OCI-LY7 (cell line): ENCODE measurements at regions not wholly inside any gene's neighbourhood (a gene's known extent, or its start where the extent isn't known, plus 50 kb on each side); places are given as distances from the start of the nearest gene placed in this dataset.

Experiments used
- BruUV-seq: library from RNA; stranded (reverse); fragments of 400-500 nt; replicated peaks from 2 replicates; lab custom pipeline; 2021; lab: Mats Ljungman, UMichigan
- CTCF ChIA-PET: fragments of 300-600 bp; sonication (Branson Sonifier 250); formaldehyde crosslinking; loops from one replicate; lab custom pipeline; 2022; ENCODE audit warnings: antibody characterized with exemption; ENCODE audit not compliant: unreplicated experiment; lab: Charles Lee
- POLR2A ChIA-PET: fragments of 300-600 bp; sonication (Branson Sonifier 250); formaldehyde crosslinking; loops from one replicate; lab custom pipeline; 2022; ENCODE audit warnings: antibody characterized with exemption; lab: Charles Lee
- DNase-seq: peaks from one replicate; pipeline ENCODE4 v3.0.0-alpha.2; 2015; ENCODE audit warnings: low spot score
- H2AFZ ChIP-seq: fragments of 200-600 bp; sonication (generic), shearing (Covaris generic); 2 replicates; pipeline ENCODE4 v1.6.1; 2014; ENCODE audit warnings: mild to moderate bottlenecking, antibody characterized with exemption, low read length, moderate library complexity
- H3K27ac ChIP-seq: fragments of 200-600 bp; sonication (generic); 2 replicates; pipeline ENCODE4 v1.5.1; 2014; ENCODE audit warnings: mixed run types, low read depth, mild to moderate bottlenecking, moderate library complexity, low read length, inconsistent platforms; ENCODE audit not compliant: poor library complexity, severe bottlenecking
- H3K36me3 ChIP-seq: fragments of 200-600 bp; sonication (generic); 2 replicates; pipeline ENCODE4 v1.6.1; 2014; ENCODE audit warnings: mild to moderate bottlenecking, antibody characterized with exemption, low read length, moderate library complexity, mixed read lengths; ENCODE audit not compliant: insufficient read depth
- H3K4me1 ChIP-seq: fragments of 200-600 bp; sonication (generic); 2 replicates; pipeline ENCODE4 v1.5.1; 2014; ENCODE audit warnings: mild to moderate bottlenecking, low read length; ENCODE audit not compliant: insufficient read depth, poor library complexity, severe bottlenecking
- H3K4me2 ChIP-seq: fragments of 200-600 bp; sonication (generic); 2 replicates; pipeline ENCODE4 v1.6.1; 2014; ENCODE audit warnings: mild to moderate bottlenecking, low read length
- H3K4me3 ChIP-seq: fragments of 200-600 bp; sonication (generic); 2 replicates; pipeline ENCODE4 v1.5.1; 2014; ENCODE audit warnings: mild to moderate bottlenecking, low read depth, low read length; ENCODE audit not compliant: poor library complexity, severe bottlenecking
- H3K79me2 ChIP-seq: fragments of 200-600 bp; sonication (generic); 2 replicates; pipeline ENCODE4 v1.6.1; 2016; ENCODE audit warnings: low read depth, mild to moderate bottlenecking, low read length, moderate library complexity, mixed read lengths; ENCODE audit not compliant: insufficient read depth
- H3K9me2 ChIP-seq: fragments of 200-600 bp; sonication (generic); 2 replicates; pipeline ENCODE4 v1.6.1; 2016; ENCODE audit warnings: mild to moderate bottlenecking, low read length, mixed read lengths; ENCODE audit not compliant: insufficient read depth
- H3K9me3 ChIP-seq: fragments of 200-600 bp; sonication (generic); 2 replicates; pipeline ENCODE4 v1.6.1; 2014; ENCODE audit warnings: mild to moderate bottlenecking, mixed run types, low read length, mixed read lengths
- H4K20me1 ChIP-seq: fragments of 200-600 bp; sonication (generic); 2 replicates; pipeline ENCODE4 v1.6.1; 2014; ENCODE audit warnings: mild to moderate bottlenecking, antibody characterized with exemption, low read length, moderate library complexity, mixed read lengths; ENCODE audit not compliant: insufficient read depth
- EZH2phosphoT487 ChIP-seq: fragments of 200-600 bp; sonication (generic); IDR thresholded peaks from 2 replicates; pipeline ENCODE4 v1.6.1; 2018; ENCODE audit warnings: low read depth, borderline replicate concordance, mild to moderate bottlenecking, mixed run types, antibody characterized with exemption, low read length, moderate library complexity, mixed read lengths
- intact Hi-C: fragments of 100-400 bp; cut with micrococcal nuclease; formaldehyde crosslinking; loops from one replicate; pipeline ENCODE4 v1.10.0; 2022; ENCODE audit not compliant: unreplicated experiment
- TF ChIP-seq, protein P1 (sequence below): fragments of 200-600 bp; sonication (generic); conservative IDR thresholded peaks from 2 replicates; pipeline ENCODE4 v1.5.1; 2014; ENCODE audit warnings: mild to moderate bottlenecking, antibody characterized with exemption, low read length, moderate library complexity, mixed read lengths

DNA sequence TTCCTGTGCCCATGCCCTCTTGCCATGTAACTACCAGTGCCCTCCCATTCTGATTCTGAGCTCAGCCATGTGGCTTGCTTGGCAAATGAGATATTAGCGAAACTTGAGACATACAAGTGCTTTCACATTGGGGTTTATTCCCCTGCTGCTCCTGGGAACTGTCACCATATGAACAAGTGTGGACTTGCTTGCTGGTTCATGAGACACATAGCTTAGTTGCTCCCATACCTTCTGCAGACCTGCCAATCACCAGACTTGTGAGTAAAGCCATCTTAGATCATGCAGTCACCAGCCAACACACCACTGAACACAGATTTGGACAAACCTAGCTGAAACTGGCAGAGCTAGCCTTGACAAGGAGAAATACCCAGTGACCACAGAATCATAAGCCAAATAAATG, 155.1 kb downstream of the SS18 start:
- intact Hi-C loops: no loop called here
- no peak for TF ChIP-seq EZH2phosphoT487
- TF ChIP-seq, protein P1, sequence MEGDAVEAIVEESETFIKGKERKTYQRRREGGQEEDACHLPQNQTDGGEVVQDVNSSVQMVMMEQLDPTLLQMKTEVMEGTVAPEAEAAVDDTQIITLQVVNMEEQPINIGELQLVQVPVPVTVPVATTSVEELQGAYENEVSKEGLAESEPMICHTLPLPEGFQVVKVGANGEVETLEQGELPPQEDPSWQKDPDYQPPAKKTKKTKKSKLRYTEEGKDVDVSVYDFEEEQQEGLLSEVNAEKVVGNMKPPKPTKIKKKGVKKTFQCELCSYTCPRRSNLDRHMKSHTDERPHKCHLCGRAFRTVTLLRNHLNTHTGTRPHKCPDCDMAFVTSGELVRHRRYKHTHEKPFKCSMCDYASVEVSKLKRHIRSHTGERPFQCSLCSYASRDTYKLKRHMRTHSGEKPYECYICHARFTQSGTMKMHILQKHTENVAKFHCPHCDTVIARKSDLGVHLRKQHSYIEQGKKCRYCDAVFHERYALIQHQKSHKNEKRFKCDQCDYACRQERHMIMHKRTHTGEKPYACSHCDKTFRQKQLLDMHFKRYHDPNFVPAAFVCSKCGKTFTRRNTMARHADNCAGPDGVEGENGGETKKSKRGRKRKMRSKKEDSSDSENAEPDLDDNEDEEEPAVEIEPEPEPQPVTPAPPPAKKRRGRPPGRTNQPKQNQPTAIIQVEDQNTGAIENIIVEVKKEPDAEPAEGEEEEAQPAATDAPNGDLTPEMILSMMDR: no peak
- H3K4me1 ChIP-seq: no peaks in the 10 kb centered on the region
- POLR2A ChIA-PET: no interaction called here
- H3K9me2 ChIP-seq: no peaks in the 10 kb centered on the region
- H3K4me2 ChIP-seq: no peak overlapping the region
- H3K9me3 ChIP-seq: no peaks in the 10 kb centered on the region
- no peak overlapping the region for H2AFZ ChIP-seq
- no peaks in the 10 kb centered on the region for H3K79me2 ChIP-seq
- H3K36me3 ChIP-seq: no peaks in the 10 kb centered on the region
- H3K27ac ChIP-seq: no peak overlapping the region
- no peak overlapping the region for H3K4me3 ChIP-seq
- CTCF ChIA-PET: no interaction called here
- no peaks in the 10 kb centered on the region for H4K20me1 ChIP-seq
- no peak for DNase-seq
- BruUV-seq: no TSS peak

DNA sequence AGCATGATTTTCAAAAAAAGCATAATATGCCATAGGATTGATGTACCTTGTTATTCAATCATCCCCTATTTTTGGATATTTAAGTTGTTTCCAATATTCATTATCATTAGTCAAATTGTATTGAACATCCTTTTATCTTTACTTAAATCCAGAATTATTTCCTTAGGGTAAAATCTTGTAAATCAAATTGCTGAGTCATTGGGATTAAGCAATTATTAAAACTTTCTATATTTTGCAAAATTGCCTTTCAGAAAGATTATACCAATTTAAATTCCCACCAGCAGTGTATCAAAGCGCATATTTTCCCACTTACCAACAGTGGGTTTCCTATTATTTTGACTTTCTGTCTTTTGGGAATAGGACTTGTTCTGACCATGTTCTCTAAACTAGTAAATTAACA, 159.3 kb downstream of the SS18 start:
- no peak overlapping the region for H3K4me2 ChIP-seq
- H3K27ac ChIP-seq: no peak overlapping the region
- no peaks in the 10 kb centered on the region for H3K79me2 ChIP-seq
- DNase-seq: no peak
- ChIA-PET CTCF (no interaction called here), POLR2A (no interaction called here)
- BruUV-seq: no TSS peak
- intact Hi-C loops: no loop called here
- H3K36me3 ChIP-seq: no peaks in the 10 kb centered on the region
- H3K9me3 ChIP-seq: no peaks in the 10 kb centered on the region
- H4K20me1 ChIP-seq: no peaks in the 10 kb centered on the region
- TF ChIP-seq EZH2phosphoT487: no peak
- TF ChIP-seq, protein P1: no peak
- no peak overlapping the region for H3K4me3 ChIP-seq
- H3K4me1 ChIP-seq: no peaks in the 10 kb centered on the region
- no peak overlapping the region for H2AFZ ChIP-seq
- H3K9me2 ChIP-seq: no peaks in the 10 kb centered on the region

DNA sequence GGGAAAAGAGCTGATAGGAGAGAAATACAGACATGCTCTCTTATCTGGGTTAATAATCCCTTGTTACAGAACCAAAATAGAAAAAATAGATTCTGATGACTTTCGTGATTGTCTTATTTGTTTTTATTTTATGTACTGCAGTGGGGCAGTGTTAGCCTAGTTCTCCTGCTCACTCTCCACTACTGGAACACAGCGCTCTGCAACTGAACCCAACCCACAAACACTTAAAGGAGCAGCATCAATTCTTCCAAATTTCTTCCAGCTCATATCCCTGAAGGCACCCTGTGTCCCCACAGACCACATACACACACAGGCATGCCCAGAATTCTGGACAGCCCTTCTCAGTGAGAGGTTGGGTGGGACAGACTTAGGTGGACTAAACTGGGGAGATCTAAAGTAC, 160.6 kb downstream of the SS18 start:
- Histone ChIP-seq H3K27ac (no peak overlapping the region), H3K9me3 (no peaks in the 10 kb centered on the region), H3K4me3 (no peak overlapping the region), H3K36me3 (no peaks in the 10 kb centered on the region), H3K4me2 (no peak overlapping the region), H4K20me1 (no peaks in the 10 kb centered on the region), H3K9me2 (no peaks in the 10 kb centered on the region), H3K79me2 (no peaks in the 10 kb centered on the region), H2AFZ (no peak overlapping the region), H3K4me1 (no peaks in the 10 kb centered on the region)
- POLR2A ChIA-PET: no interaction called here
- TF ChIP-seq, protein P1: no peak
- no peak for TF ChIP-seq EZH2phosphoT487
- BruUV-seq: no TSS peak
- no peak for DNase-seq
- CTCF ChIA-PET: no interaction called here
- intact Hi-C loops: no loop called here
